Activated effector memory CD4-positive, alpha-beta T cell treated with Interleukin-2 at 50 U/mL for 16 hours (primary cell): ENCODE measurements at regions not wholly inside any gene's neighbourhood (a gene's known extent, or its start where the extent isn't known, plus 50 kb on each side); places are given as distances from the start of the nearest gene placed in this dataset.

Experiments
- DNase-seq: peaks from one replicate; pipeline ENCODE4 v3.0.0-alpha.2; 2020

- no peak for DNase-seq
Measured at GRCh38 chr10:131490991-131491594, 179.6 kb upstream of the TCERG1L start.

GRCh38 chr10:131492211-131492857, 180.8 kb upstream of the TCERG1L start:
- DNase-seq: no peak

GRCh38 chr10:131493432-131493831, 181.9 kb upstream of the TCERG1L start:
- DNase-seq: no peak

- no peak for DNase-seq
Measured at GRCh38 chr10:131494451-131494850, 182.9 kb upstream of the TCERG1L start.

GRCh38 chr10:131495224-131495623, 183.7 kb upstream of the TCERG1L start:
- no peak for DNase-seq

GRCh38 chr10:131495892-131496291, 184.4 kb upstream of the TCERG1L start:
- no peak for DNase-seq

- DNase-seq: no peak
Measured at GRCh38 chr10:131496351-131497052, 185.0 kb upstream of the TCERG1L start.

- no peak for DNase-seq
Measured at GRCh38 chr10:131499566-131499965, 188.0 kb upstream of the TCERG1L start.

- DNase-seq: no peak
Measured at GRCh38 chr10:131500181-131500580, 188.7 kb upstream of the TCERG1L start.

- no peak for DNase-seq
Measured at GRCh38 chr10:131500892-131501291, 189.4 kb upstream of the TCERG1L start.

GRCh38 chr10:131503992-131504391, 192.5 kb upstream of the TCERG1L start:
- no peak for DNase-seq

- DNase-seq: no peak
Measured at GRCh38 chr10:131511391-131511790, 199.9 kb upstream of the TCERG1L start.

GRCh38 chr10:131512852-131513251, 201.3 kb upstream of the TCERG1L start:
- DNase-seq: no peak

GRCh38 chr10:131513445-131513844, 201.9 kb upstream of the TCERG1L start:
- no peak for DNase-seq

- DNase-seq: no peak
Measured at GRCh38 chr10:131513901-131514300, 202.4 kb upstream of the TCERG1L start.

GRCh38 chr10:131514454-131514853, 202.9 kb upstream of the TCERG1L start:
- DNase-seq: no peak

- DNase-seq: no peak
Measured at GRCh38 chr10:131516285-131516684, 204.8 kb upstream of the TCERG1L start.

GRCh38 chr10:131517781-131518180, 206.3 kb upstream of the TCERG1L start:
- DNase-seq: no peak

- DNase-seq: no peak
Measured at GRCh38 chr10:131519723-131520605, 208.4 kb upstream of the TCERG1L start.

GRCh38 chr10:131531265-131532190, 220.0 kb upstream of the TCERG1L start:
- DNase-seq: no peak

- no peak for DNase-seq
Measured at GRCh38 chr10:131532291-131532690, 220.8 kb upstream of the TCERG1L start.

GRCh38 chr10:131532745-131533341, 221.3 kb upstream of the TCERG1L start:
- no peak for DNase-seq
